SK-N-SH (cell line): ENCODE measurements at regions not wholly inside any gene's neighbourhood (a gene's known extent, or its start where the extent isn't known, plus 50 kb on each side); places are given as distances from the start of the nearest gene placed in this dataset.

ENCODE experiments used
- CTCF ChIA-PET: fragments of 300-600, 350-600 bp; formaldehyde crosslinking; extraction: SDS; loops from one replicate; lab custom pipeline; 2021; lab: Yijun Ruan, JAX
- POLR2A ChIA-PET: fragments of 350-600 bp; sonication (Branson Sonifier 250); formaldehyde crosslinking; extraction: SDS; loops from one replicate; lab custom pipeline; 2020; ENCODE audit warnings: antibody characterized with exemption, inconsistent platforms; lab: Yijun Ruan, JAX
- DNase-seq: peaks from one replicate; pipeline ENCODE4 v3.0.0; 2012
- H2AFZ ChIP-seq: fragments of 200-600 bp; sonication (generic); 2 replicates; pipeline ENCODE4 v1.8.1; 2016; ENCODE audit warnings: antibody characterized with exemption, mild to moderate bottlenecking, low read depth
- H3F3A ChIP-seq: fragments of 200-600 bp; sonication (generic); replicated peaks from 2 replicates; pipeline ENCODE3; 2016; ENCODE audit warnings: antibody characterized with exemption, mild to moderate bottlenecking; ENCODE audit not compliant: insufficient read depth
- H3K27ac ChIP-seq, 2 experiments: fragments of 200-500 bp in 1 of 2; fragments of 200-600 bp in 1 of 2; sonication (Bioruptor generic) in 1 of 2; sonication (generic), shearing (Covaris generic) in 1 of 2; 2 replicates each; pipeline versions ENCODE4 v1.5.1 to v1.6.1; 2014 to 2016; ENCODE audit warnings: low read depth in 2 of 2, inconsistent platforms in 1 of 2, low read length in 1 of 2, mild to moderate bottlenecking in 1 of 2, mixed read lengths in 1 of 2
- H3K27me3 ChIP-seq: fragments of 200-600 bp; sonication (generic), shearing (Covaris generic); 2 replicates; pipeline ENCODE4 v1.6.1; 2016; ENCODE audit warnings: mixed run types; ENCODE audit not compliant: insufficient read depth
- H3K36me3 ChIP-seq, 2 experiments: fragments of 200-500 bp in 1 of 2; fragments of 200-600 bp in 1 of 2; sonication (Bioruptor generic) in 1 of 2; sonication (generic) in 1 of 2; replicated peaks in 1 of 2; 2 replicates each; pipeline versions ENCODE3 to v1.5.1; 2014 to 2016; ENCODE audit warnings: low read length in 1 of 2, mild to moderate bottlenecking in 1 of 2; ENCODE audit not compliant: insufficient read depth in 2 of 2, control insufficient read depth in 1 of 2
- H3K4me1 ChIP-seq, 2 experiments: fragments of 200-500 bp in 1 of 2; fragments of 200-600 bp in 1 of 2; sonication (Bioruptor generic) in 1 of 2; sonication (generic), shearing (Covaris generic) in 1 of 2; 2 replicates each; pipeline versions ENCODE4 v1.5.1 to v1.6.1; 2014 to 2016; ENCODE audit warnings: low read depth in 1 of 2, low read length in 1 of 2, mixed run types in 1 of 2; ENCODE audit not compliant: insufficient read depth in 2 of 2, control insufficient read depth in 1 of 2
- H3K4me2 ChIP-seq: fragments of 200-600 bp; sonication (generic), shearing (Covaris generic); 2 replicates; pipeline ENCODE4 v1.6.1; 2017; ENCODE audit warnings: mixed run types
- H3K4me3 ChIP-seq, 2 experiments: fragments of 200-500 bp in 1 of 2; fragments of 200-600 bp in 1 of 2; sonication (Bioruptor generic) in 1 of 2; sonication (generic), shearing (Covaris generic) in 1 of 2; 2 replicates each; pipeline versions ENCODE4 v1.5.1 to v1.8.1; 2014 to 2016; ENCODE audit warnings: low read depth in 2 of 2, inconsistent platforms in 1 of 2, low read length in 1 of 2, mild to moderate bottlenecking in 1 of 2, mixed read lengths in 1 of 2, moderate library complexity in 1 of 2
- H3K79me2 ChIP-seq: fragments of 200-600 bp; sonication (generic); 2 replicates; pipeline ENCODE4 v1.8.1; 2017; ENCODE audit warnings: mild to moderate bottlenecking; ENCODE audit not compliant: insufficient read depth
- H3K9ac ChIP-seq: fragments of 200-600 bp; sonication (generic); 2 replicates; pipeline ENCODE4 v1.6.1; 2017; ENCODE audit warnings: mixed run types
- H3K9me2 ChIP-seq: fragments of 200-600 bp; sonication (generic); 2 replicates; pipeline ENCODE4 v1.6.1; 2017; ENCODE audit warnings: mixed run types
- H3K9me3 ChIP-seq: fragments of 200-600 bp; sonication (generic); 2 replicates; pipeline ENCODE4 v1.6.1; 2017; ENCODE audit warnings: mixed run types, mild to moderate bottlenecking, moderate library complexity
- H4K20me1 ChIP-seq: fragments of 200-600 bp; sonication (generic); 2 replicates; pipeline ENCODE4 v1.6.1; 2017; ENCODE audit warnings: mild to moderate bottlenecking, mixed run types; ENCODE audit not compliant: insufficient read depth
- CHD2 ChIP-seq: fragments of 150-350 bp; IDR thresholded peaks from 2 replicates; pipeline ENCODE4 v1.6.1; 2018; ENCODE audit warnings: low read length; ENCODE audit not compliant: partially characterized antibody
- FOSL2 ChIP-seq: IDR thresholded peaks from 2 replicates; pipeline ENCODE4 v1.4.0; 2012; ENCODE audit warnings: low read depth, mild to moderate bottlenecking, moderate library complexity, borderline replicate concordance
- FOXJ3 ChIP-seq: sonication (generic); formaldehyde crosslinking; IDR thresholded peaks from 2 replicates; pipeline ENCODE4 v1.5.1; 2020; ENCODE audit warnings: mild to moderate bottlenecking, missing genetic modification reagents
- FOXM1 ChIP-seq: IDR thresholded peaks from 2 replicates; pipeline ENCODE4 v1.4.0; 2012; ENCODE audit warnings: low read depth, mild to moderate bottlenecking
- GATA2 ChIP-seq: sonication (generic); formaldehyde crosslinking; IDR thresholded peaks from 2 replicates; pipeline ENCODE4 v1.5.0; 2020; ENCODE audit warnings: mild to moderate bottlenecking, missing genetic modification reagents
- MXI1 ChIP-seq: IDR thresholded peaks from 2 replicates; pipeline ENCODE4 v1.6.1; 2012; ENCODE audit warnings: mild to moderate bottlenecking, low read depth, low read length, improper control_type of control experiment
- NFIC ChIP-seq: IDR thresholded peaks from 2 replicates; pipeline ENCODE4 v1.4.0; 2012; ENCODE audit warnings: borderline replicate concordance
- PBX3 ChIP-seq: IDR thresholded peaks from 2 replicates; pipeline ENCODE4; 2012
- RFX5 ChIP-seq: IDR thresholded peaks from 2 replicates; pipeline ENCODE4 v1.6.1; 2012; ENCODE audit warnings: mild to moderate bottlenecking, improper control_type of control experiment, low read length
- SIN3A ChIP-seq: IDR thresholded peaks from 2 replicates; pipeline ENCODE4 v1.6.1; 2012; ENCODE audit warnings: low read depth, mild to moderate bottlenecking, low read length, moderate library complexity, borderline replicate concordance
- SMC3 ChIP-seq: IDR thresholded peaks from 2 replicates; pipeline ENCODE4 v1.6.1; 2012; ENCODE audit warnings: low read depth, low read length, improper control_type of control experiment
- YY1 ChIP-seq: IDR thresholded peaks from 2 replicates; pipeline ENCODE4 v1.4.0; 2012; ENCODE audit warnings: low read depth, mild to moderate bottlenecking
- WGBS: methylation state at CpG from one replicate; pipeline ENCODE4 v1.1.6; 2017; ENCODE audit warnings: low lambda C conversion rate; 5-methylcytosine and 5-hydroxymethylcytosine counted together
- TF ChIP-seq, protein P1 (sequence below): IDR thresholded peaks from 2 replicates; pipeline ENCODE4 v1.6.1; 2012; ENCODE audit warnings: mild to moderate bottlenecking, low read depth, low read length, moderate library complexity
- TF ChIP-seq, protein P2 (sequence below): fragments of 150-350 bp; IDR thresholded peaks from 2 replicates; pipeline ENCODE4 v1.6.1; 2017; ENCODE audit warnings: antibody characterized with exemption, low read length, low read depth, borderline replicate concordance

- CTCF ChIA-PET, result interaction anchor here (0.7 to 1.9 kb wide), 3 partner anchors 10 to 124 kb away, joined by 3 to 8 read pairs (median 3); no protein-coding TSS in a partner anchor
- Histone ChIP-seq H3K4me1 (no peaks in the 10 kb centered on the region), H3K27ac (no peak overlapping the region)
- no peak for TF ChIP-seq YY1
- no peak for TF ChIP-seq FOSL2
- TF ChIP-seq, protein P1, sequence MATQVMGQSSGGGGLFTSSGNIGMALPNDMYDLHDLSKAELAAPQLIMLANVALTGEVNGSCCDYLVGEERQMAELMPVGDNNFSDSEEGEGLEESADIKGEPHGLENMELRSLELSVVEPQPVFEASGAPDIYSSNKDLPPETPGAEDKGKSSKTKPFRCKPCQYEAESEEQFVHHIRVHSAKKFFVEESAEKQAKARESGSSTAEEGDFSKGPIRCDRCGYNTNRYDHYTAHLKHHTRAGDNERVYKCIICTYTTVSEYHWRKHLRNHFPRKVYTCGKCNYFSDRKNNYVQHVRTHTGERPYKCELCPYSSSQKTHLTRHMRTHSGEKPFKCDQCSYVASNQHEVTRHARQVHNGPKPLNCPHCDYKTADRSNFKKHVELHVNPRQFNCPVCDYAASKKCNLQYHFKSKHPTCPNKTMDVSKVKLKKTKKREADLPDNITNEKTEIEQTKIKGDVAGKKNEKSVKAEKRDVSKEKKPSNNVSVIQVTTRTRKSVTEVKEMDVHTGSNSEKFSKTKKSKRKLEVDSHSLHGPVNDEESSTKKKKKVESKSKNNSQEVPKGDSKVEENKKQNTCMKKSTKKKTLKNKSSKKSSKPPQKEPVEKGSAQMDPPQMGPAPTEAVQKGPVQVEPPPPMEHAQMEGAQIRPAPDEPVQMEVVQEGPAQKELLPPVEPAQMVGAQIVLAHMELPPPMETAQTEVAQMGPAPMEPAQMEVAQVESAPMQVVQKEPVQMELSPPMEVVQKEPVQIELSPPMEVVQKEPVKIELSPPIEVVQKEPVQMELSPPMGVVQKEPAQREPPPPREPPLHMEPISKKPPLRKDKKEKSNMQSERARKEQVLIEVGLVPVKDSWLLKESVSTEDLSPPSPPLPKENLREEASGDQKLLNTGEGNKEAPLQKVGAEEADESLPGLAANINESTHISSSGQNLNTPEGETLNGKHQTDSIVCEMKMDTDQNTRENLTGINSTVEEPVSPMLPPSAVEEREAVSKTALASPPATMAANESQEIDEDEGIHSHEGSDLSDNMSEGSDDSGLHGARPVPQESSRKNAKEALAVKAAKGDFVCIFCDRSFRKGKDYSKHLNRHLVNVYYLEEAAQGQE, result no peak
- TF ChIP-seq SMC3, result no peak
- TF ChIP-seq SIN3A, result no peak
- TF ChIP-seq, protein P2, sequence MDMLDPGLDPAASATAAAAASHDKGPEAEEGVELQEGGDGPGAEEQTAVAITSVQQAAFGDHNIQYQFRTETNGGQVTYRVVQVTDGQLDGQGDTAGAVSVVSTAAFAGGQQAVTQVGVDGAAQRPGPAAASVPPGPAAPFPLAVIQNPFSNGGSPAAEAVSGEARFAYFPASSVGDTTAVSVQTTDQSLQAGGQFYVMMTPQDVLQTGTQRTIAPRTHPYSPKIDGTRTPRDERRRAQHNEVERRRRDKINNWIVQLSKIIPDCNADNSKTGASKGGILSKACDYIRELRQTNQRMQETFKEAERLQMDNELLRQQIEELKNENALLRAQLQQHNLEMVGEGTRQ, result no peak
- no peak for TF ChIP-seq RFX5
- TF ChIP-seq PBX3, result no peak
- TF ChIP-seq MXI1, result no peak
- no peak for TF ChIP-seq CHD2
- no peak for TF ChIP-seq NFIC
- TF ChIP-seq GATA2 (CRISPR knock-in tag), result no peak
- TF ChIP-seq FOXM1, result no peak
- TF ChIP-seq FOXJ3 (CRISPR knock-in tag), result no peak
- TF ChIP-seq, all 33 proteins: peak for 0
- H3K36me3 ChIP-seq, result no peaks in the 10 kb centered on the region
- POLR2A ChIA-PET, result no interaction called here
- 19% methylated on average over 5 of the region's 5 CpGs for WGBS
- no peaks in the 10 kb centered on the region for H3K9me3 ChIP-seq
- no peak for DNase-seq
- no peaks in the 10 kb centered on the region for H3K27me3 ChIP-seq
- no peaks in the 10 kb centered on the region for H3F3A ChIP-seq
- H3K4me2 ChIP-seq, result no peak overlapping the region
- no peak overlapping the region for H3K9ac ChIP-seq
- no peaks in the 10 kb centered on the region for H3K9me2 ChIP-seq
- H3K4me3 ChIP-seq, result no peak overlapping the region
- no peaks in the 10 kb centered on the region for H4K20me1 ChIP-seq
- H2AFZ ChIP-seq, result no peak overlapping the region
- no peaks in the 10 kb centered on the region for H3K79me2 ChIP-seq
These were observed 480.5 kb downstream of the MATN1 start for GRCh38 chr1:30242722-30243457.
